GM18909 (cell line): ENCODE measurements at regions not wholly inside any gene's neighbourhood (a gene's known extent, or its start where the extent isn't known, plus 50 kb on each side); places are given as distances from the start of the nearest gene placed in this dataset.

Experiments used
- ATAC-seq: cut with Tn5 transposase; IDR thresholded peaks from one replicate; pipeline ENCODE4 v1.9.1; 2021; ENCODE audit warnings: mild to moderate bottlenecking; ENCODE audit not compliant: unreplicated experiment, poor library complexity

DNA sequence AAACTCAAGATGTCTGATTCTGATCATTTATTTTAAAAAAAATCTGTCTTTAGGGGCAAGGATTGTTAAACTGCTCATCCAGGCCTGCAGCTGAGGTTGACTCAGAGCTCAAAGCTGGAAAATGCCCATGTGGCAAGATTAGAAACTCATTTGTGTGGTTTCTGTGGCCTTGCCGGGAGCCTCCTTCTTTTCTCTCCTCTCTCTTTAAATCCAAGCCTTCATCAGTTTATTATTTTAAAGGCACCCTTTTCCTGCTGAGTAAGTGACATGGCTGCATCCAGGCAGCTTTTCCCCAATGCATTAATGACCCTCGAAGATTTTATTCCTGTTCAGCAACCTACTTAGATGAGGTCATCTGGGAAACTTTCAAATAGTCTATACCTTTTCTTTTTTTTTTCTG is 221.3 kb upstream of the CDIN1 start:
- no peak for ATAC-seq

DNA sequence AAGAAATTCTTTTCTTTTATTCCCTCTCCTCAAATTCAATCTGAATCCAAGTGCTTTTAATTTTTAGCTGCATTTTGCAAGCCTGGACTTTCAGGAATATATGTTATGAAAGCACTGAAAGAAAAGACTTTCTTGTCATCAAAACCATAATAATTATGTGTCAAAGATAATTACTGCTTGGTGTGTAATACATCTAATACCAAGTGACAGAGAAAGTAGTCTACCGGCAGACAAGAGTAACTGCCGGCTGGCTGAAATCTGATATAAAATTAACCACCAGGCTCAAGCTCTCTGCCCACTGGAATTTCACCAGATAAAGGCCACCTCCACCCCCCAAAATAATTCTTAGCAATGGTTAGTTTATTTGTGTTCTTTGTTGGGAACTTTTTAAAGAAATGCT is 220.9 kb upstream of the CDIN1 start:
- no peak for ATAC-seq

DNA sequence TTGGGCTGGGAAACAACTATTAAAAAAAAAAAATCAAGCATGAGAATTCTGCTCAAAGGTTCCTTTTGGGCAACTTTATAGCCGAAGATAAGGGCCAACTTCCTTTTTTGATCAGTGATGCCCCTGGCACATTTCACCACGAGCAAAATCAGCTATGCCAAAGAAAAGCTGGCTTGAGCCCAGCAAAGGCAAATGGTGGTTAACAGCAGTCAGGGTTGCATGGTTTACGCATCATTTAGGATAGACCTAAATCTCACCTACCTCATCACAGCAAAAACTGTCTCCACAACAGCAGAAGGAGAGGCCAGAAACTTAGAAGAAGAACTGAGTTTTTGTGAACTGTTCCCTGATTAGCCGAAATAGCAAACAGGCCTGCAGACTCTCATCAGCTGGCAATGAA is 220.1 kb upstream of the CDIN1 start:
- no peak for ATAC-seq

DNA sequence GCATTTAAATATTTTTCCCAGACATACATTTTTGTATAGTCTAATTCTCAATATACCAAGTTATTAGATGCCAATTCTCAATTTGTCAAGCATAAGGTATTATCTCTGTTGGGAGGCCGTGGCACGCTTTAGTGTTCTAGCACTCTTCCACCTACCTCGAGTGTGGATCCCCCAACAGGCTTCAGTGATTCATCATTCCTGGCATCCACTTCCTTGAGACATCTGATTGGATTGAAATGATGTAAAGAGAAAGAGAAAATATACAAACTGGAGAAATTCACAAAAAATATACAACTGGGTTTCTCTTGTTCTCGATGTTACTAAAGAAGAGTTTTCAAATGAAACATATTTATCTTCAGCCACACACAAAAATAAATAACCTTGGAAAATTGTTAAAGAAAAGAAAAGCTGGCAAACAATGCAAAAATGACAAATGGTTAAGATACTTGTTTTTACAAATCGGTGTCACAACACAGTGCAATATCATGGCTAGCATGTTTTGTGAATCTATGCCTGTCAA is 218.0 kb upstream of the CDIN1 start:
- ATAC-seq, result no peak

DNA sequence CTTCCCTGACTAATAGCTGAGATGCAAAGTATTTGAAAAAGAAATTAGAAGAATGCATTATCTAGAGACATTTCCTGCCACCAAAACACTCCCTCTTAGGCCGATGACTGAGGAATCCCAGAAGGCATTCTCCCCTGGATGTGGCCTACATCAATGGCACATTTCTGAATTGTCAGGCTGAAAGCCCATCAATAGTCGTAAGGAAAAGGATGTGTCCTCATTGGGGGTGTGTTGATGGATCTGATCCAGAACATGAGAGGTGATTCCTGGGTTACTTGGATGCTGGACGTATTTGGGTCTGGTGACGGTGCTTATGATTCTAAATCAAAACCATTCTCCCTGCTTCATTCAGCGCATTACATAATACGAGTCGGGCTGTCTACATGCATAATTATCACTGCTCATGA is 216.9 kb upstream of the CDIN1 start:
- ATAC-seq, result no peak

DNA sequence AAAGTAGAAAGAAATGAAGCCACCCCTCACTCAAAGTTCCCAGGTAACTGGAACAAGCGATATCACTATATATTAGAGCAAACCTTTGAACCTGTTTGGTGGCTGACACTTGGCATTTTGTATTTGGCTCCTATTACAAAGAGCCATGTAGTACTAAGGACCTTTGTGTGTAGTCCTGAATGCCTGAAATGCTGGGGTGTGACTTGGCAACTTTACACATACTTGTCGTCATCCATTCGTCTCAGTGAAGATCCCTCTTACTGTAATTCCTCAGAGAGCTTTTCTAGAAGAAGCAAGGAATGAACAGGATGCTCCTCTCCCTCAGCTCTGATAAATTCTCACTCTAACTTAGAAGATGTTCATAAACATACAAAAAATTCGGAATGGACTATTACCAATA is 216.1 kb upstream of the CDIN1 start:
- ATAC-seq, result no peak

DNA sequence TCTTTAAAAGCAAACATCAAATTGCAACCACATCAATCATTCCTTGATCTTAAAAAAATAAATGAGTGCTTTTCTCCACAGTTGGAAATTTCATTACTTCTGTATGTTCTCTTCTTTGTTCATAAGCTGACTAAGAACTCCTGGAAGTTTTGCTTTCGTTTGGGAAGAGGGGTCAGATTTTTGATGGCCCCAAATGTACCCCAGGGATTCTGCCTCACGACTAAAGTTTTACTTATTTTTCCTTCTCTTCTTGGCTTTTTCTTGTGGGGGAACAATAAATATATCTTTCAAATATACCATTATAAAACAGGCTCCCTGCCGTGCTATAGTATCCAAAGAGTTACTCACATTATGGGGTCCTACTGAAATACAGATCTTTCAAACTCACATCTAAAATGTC is 215.0 kb upstream of the CDIN1 start:
- ATAC-seq, result no peak

DNA sequence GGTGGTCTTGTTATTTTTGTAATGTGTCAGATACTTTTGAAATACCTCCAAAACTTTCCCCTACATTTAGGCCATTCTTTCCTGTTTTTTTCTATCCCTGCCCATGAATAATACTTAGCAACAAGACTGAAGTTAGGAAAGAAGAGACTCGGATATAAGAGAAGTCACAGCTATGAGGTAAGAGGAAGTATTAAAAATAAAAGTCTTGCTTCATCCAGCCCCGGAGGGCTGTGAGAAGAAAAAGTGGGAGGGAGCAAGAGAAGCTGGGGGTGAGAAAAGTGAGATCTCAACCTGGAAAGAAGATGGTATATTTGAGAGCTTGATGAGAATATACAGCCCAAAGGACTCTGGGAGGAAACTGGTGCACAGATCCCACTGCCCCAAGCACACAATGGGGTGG is 213.5 kb upstream of the CDIN1 start:
- ATAC-seq, result no peak

DNA sequence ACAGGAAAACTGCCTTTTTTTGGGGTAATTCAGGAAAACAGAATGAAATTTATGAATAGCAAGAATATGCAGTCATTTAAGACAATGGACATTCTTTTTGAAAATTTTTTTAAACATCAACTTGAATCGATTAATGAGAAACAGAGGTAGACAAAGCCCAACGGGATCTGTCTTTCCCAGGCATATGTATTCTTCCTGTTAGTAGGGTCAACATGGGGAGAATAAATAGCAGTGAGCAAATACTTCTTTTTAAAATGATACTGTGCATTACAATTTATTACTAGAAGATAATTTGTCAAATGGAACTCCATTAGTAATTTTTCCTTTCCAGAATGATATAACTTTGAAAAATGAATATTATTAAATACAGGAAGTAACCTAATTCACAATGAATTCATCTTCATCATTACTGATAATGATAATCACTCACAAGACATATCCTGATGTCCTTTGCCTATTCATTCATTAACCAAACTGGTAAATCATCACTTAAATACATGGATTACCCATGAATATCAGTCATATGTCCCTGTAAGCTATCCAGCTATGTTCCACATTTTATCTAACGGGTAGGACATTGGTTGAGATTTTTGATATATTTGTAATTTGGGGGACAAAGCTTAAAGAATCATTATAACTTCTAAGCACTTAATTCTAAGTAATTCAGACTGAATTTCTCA is 209.2 kb upstream of the CDIN1 start:
- no peak for ATAC-seq

DNA sequence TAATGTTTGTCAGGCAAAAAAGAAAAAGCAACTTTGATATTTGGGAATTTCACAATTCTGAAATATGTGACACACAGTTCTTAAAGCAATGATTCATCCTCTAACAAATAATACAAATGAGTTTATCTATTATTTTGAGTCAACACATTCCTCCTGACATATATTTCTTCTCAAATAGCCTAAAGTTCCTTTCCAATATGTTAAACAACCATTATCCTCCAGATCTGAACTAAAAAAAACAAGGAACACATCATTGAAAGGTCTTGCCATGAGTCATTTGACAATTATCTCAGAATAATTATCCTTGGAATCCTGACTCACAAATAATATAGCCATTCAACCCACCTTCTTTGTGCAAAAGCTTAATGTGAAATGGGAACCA is 208.7 kb upstream of the CDIN1 start:
- ATAC-seq, result no peak

DNA sequence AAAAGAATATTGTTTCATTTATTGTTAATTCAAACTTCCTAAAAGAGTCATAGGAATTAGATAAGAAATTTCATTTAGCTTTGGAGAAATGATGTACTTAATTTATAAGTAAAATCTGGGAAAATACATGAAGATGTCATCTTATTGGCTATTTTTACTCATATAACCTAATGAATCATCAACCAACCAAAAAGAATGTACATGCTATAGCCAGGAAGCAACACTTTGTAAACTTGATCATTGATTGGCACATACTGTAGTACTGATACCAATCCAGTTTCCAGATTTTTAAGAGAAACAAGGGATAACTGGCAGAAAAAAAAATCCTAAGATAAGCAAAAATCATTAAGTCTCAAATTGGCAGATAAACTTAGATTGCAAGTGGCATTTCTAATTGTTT is 207.9 kb upstream of the CDIN1 start:
- ATAC-seq, result no peak

DNA sequence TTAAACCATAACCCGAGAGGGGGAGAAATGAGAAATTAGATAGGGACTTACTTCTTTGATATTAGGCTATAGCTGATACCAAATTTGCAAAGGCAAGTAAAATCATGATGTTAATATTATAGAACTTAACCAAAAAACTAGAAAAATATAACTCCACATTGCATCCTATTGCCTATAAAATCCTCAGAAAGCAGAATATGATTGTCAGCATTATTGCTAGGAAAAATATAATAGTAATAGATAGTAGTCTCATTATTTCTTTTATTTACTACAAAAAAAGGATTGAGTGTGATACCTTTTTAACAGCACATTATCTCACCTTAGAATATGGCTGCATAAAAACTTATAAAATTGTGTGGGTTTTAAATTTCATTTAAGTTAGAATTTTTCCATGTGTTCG is 206.5 kb upstream of the CDIN1 start:
- ATAC-seq, result no peak

DNA sequence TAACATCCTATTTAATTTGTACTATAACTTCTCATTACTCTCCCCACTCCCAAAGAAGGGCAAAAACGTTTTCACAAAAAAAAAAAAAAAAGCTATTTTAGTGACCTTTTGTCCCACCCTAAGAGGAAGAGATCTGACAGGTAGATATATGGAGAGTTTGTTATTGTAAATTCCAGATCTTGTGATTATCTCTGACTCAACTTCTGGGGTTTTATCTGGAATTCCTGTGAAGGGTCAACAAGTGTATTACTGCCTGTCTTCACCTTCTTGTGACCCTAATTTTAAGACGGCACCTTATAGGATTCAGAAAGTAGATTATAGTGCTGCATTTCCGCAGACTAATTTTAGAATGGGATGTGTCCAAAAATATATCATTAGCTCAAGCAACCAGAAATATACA is 205.9 kb upstream of the CDIN1 start:
- ATAC-seq, result no peak

DNA sequence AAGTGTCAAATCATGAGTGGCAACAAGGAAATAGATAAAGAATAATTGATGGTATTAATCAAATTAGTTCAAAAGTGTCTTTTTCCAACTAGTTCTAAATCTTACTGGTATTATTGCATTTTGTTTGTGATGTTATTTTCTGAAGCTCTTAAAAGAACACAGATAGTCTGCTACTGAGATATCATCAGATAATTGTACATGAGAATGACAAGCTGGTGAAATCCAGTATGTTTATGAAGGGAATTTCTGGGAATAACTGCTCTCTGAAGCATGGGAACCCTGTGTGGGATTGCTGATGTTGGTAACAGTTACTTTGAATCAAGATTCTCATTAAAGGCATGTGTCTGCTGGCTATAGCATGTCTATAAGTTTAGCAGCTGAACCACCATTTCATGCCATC is 190.3 kb upstream of the CDIN1 start:
- no peak for ATAC-seq

DNA sequence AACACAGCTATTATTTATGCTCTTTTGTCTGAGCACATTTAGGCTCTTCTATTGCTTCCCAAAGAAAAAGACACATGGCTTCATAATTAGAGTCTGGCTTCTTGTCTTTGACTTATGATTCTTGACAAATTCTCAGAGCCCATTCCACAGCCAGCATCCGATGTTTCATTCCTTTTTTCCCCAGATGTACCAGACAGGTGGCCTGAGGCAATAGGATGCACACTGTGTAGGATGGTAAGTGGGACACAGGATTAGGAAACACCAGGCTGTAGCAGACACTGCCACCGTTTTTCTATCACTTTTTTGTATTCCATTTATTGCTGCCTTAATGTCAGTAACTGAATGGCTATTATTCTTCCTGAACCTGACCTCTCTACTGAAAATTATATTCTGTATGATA is 188.9 kb upstream of the CDIN1 start:
- ATAC-seq, result no peak

DNA sequence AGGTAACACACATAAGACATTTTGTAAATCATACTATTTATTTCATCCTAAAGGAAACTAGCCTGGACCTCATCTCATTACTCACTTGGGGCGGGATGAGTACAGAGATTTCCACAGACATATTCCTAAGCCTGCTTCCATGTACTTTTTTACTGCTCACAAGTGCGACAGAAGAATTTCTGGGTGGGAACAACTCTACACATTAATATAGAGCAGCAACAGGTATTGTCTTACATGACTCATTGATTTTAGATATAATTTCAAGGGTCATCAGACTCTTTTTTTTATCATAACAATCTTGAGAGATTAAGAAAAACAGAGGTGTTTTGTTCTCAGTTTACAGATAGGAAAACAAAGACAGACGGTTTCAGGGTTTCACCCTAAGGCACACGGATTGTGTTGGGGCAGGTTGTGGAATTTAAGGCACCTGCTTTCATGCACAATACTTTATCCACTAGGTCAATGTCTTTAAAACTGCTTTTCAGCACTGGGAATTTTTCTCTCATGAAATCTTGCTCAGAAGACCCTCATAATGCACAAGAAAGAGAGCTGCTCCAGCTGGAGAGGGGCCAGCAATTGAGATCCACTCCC is 186.7 kb upstream of the CDIN1 start:
- ATAC-seq, result no peak

DNA sequence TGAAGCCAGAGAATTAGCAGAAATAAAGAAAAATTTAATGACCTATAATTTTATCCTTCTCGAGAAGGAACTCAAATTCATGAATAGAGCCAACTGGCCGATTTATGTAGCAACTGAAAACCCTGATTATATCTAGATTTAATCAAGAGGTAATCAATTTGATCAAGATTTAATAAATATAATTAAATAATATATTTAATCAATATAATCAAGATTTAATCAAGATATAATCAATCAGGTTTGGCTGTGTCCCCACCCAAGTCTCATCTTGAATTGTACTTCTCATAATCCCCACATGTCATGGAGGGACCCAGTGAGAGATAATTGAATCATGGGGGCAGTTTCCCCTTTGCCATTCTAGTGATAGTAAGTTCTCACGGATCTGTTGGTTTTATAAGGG is 181.2 kb upstream of the CDIN1 start:
- no peak for ATAC-seq

DNA sequence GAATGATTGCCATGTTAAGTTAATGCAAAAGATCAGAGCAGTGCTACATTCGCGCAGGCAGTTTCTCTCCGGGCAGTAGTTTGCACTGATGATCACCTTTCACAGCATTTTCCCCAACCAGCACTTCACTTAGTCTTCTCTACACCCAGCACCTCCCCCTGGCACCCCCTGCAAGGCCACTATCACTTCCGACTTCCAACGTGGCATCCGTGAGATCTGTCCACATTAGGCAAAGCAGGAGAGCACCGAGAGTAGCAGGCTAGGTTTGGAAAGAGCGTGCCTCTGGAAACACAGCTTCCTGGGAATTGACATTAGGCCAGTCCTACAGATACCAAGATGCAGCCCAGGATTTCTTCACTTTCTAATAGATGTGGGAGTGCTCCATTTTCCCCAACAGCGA is 180.2 kb upstream of the CDIN1 start:
- no peak for ATAC-seq

DNA sequence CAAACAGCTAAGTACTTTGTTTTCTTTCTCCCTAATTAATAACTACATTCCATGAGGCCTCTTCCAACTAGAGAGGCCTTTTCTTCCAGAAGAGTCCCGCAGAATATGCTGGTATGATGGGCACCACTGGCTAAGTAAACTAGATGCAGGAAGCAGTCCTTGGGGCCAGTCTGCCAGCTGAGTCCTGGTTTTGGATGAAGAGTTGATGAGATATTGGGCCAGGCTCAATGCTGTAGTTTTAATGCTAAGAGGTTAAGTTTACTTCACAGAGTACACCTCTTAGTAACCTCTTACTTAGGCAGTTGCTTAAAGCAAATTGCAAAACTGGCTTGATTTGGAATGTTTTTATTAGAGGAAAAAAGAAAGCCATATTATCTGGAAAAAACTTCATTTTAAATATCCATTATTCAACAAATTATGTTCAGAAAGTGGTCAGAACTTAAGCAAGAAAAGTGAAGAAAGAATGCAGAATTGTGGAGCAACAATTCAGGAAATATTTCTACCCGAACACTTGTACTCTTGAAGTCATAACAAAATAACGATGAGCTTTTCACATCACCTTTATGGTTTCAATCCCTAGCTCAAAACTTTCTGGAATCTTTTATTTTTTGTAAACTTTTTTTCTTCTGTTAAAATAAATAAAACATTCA is 178.4 kb upstream of the CDIN1 start:
- ATAC-seq, result no peak

DNA sequence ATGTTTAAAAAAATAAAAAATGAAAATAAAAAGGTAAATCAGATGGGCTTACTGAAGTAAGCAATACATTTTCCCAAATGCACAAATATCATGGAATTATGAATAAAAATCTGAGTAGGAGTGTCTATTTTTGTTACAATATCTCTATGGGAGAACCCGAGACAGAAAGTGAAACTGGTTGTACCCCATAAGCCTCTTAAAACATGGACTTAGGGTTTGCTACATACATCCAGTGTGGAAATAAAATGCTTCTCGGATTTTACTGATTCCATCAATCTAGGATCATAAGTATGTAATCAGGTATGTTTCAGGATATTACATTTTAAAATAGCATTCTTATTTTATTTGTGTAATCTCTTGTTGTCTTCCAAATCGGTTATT is 177.8 kb upstream of the CDIN1 start:
- no peak for ATAC-seq

DNA sequence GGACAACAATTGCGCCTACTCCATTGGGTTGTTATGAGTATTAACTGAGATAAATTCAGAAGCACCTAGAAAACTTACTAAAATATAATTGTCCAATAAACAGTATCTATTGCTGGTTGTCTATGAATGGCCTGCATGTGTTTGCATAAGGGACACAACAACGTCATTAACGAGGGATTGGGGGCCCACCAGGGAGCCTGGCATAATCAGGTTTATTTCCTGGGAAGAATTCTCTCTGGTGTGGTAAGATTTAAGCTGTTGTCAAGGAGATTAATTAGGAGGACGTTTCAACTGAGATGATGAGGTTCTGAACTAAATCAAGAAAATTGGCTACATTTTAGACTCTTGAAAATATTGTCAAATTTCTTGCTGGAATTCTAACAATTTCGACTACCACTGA is 176.1 kb upstream of the CDIN1 start:
- ATAC-seq, result no peak

DNA sequence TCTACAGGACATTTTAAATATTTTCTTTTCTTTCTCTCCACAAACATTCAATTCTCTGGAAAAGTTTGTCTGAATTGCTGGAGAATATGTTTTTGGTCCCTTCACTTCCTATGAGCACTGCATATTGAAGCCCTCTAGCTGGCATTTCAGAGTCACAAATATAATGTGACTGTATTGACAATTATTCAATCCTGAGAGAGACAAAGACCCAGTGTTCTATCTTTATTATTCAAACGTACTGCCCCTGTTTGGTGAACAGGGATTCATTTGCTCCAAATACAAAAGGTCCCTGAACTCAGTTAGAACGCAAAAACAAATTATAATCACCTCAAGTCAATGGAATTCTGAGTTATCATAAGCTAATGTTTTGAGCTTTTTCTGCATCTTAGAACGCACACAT is 173.1 kb upstream of the CDIN1 start:
- ATAC-seq, result no peak
